RCC 7860 (cell line): ENCODE measurements at regions not wholly inside any gene's neighbourhood (a gene's known extent, or its start where the extent isn't known, plus 50 kb on each side); places are given as distances from the start of the nearest gene placed in this dataset.
"Not testable (repeated sequence)": the region's sequence is repeated elsewhere in the genome, so short reads cannot be mapped to it uniquely, and the experiment has no call there.

Experiments used
- DNase-seq: peaks from one replicate; pipeline ENCODE4 v3.0.0-alpha.2; 2015; ENCODE audit warnings: low spot score
- FAIRE-seq: peaks from 2 replicates; lab custom pipeline; 2012; peaks lifted over from hg19 to GRCh38; lab: Jason Lieb, UNC

DNA sequence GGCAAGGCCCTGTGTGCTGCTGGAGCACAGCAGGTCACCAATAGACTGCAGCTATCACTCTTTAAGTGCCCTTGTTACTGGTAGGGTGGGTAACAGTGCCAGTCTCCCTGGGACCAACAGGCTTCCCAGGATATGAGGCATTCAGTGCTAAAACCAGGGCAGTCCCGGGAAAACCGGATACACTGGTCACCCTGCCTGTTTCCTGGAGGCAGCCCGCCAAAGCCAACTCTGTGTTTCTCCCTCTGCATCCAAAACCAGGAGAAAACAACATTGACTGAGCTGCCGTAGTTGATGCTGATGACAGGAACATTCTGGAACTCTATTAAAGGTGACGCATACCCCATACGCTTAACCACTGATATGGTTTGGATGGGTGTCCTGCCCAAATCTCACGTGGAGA is 149.1 kb downstream of the SHANK2 start:
- FAIRE-seq (no peak), DNase-seq (no peak)

DNA sequence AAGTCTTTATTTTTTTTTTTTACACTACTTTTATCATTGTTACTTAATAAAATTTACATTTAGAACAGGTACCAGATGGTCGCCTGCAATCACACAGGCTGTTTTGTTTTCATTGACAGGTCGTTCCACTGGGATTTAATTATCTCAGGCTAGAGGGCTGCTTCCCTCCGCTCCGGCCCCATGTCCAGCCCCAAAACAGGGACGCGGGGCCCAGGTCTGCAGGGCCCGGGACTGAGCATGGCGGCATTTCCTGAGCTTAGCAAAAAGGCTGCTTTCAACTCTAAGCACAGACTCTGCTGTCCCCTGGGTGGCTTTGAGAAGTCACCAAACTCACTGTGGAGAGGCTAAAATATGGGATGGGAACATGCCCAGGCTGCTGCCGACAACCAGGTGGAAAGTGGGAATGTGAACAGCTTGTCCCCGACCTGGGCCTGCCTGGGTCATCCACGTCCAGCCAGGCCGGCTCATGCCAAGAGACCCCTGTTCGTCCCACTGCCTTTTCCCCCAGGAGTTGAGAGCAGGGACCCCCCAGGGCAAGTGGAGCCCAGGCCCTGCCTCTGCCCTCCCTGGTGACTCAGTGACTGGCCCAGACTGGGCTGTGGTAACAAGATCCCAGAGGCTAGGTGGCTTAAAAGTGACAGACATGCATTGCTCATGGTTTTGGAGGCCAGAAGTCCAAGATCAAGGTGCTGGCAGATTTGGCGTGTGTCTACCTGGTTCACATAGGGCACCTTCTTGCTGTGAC is 150.0 kb downstream of the SHANK2 start:
- FAIRE-seq (no peak), DNase-seq (no peak)

DNA sequence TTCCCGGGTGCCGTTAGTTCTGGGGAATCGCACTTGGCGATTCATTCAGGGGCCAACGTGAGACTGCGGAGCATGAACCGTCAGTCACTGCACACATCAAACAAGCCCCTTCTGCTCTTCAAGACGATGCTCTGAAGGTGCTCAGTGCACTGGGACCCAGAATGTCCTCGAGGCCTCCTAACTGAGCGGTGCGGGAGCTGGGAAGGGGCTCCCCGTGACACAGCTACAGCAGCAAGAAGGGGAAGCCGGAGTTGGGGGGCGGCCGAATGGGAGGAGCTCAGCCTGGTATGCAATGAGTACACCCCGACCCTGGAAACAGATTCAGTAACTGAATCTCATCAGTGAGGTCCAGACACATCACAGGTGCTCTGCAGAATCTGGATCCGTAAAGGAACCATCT is 150.8 kb downstream of the SHANK2 start:
- no peak for DNase-seq
- no peak for FAIRE-seq

DNA sequence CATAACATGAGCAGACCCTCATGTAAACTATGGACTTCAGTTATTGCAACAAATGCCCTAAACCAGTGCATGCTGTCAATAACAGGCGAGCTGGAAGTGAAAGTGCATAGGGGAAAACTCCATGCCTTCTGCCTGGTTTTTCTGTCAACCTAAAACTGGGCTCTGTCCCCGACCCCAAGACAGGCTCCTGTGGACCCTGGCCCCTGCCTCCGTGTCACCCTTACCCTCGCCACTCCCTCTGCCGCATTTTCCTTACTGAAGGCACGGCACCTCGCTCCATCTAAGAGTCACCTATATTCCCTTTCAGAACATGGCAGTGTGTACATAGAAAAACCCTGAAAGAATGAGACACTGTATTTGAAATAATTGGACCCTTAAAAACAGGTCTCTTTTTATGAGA is 151.3 kb downstream of the SHANK2 start:
- DNase-seq (no peak), FAIRE-seq (no peak)

DNA sequence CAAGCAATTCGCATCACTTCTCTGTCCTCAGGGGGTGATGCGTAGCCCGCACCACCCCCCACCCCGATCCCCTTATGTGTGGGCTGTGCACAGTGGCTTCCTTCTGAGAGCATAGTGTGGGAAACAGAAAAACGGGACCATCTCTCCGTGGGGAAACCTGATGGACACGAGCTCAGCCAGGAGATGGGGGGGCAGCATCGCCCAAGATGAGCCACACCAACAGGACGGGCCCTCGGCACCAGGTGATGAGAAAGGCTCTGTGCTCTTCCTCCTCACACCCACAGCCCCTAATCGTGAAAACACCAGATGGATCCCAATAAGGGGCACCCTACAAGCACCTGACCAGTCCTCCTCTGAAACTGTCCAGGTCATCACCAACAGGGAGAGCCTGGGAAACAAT is 153.6 kb downstream of the SHANK2 start:
- no peak for DNase-seq

DNA sequence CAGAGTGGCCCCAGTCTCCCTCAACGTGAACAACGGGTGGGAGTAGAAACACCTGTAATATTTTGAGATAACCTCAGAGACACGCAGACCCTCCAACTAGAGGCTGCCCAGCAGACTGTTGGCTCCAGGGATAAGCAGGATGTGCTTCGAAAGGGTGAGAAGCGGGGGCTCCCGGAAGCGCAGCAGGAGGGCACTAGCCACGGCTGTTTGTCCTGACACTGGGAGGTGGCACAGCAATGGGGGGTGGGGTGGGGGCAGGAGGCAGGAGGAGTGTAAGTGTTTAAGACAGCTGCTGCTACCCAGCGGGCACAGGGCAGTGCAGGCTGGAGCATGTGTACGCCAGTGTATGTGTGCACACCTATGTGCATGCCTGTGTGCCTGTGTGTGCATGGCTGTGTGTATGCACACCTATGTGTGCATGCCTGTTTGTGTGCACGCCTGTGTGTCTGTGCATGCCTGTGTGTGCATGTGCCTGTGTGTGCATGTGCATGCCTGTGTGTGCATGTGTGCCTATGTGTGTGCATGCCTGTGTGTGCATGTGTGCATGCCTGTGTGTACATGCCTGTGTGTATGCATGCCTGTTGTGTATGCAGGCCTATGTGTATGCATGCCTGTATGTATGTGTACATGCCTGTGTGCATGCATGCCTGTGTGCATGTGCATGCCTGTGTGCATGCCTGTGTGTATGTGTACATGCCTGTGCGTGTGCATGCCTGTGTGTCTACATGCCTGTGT is 154.7 kb downstream of the SHANK2 start:
- FAIRE-seq, result no peak
- DNase-seq, result no peak

More for the DNA sequence above, 153.6 kb downstream of the SHANK2 start:
- no peak for FAIRE-seq

DNA sequence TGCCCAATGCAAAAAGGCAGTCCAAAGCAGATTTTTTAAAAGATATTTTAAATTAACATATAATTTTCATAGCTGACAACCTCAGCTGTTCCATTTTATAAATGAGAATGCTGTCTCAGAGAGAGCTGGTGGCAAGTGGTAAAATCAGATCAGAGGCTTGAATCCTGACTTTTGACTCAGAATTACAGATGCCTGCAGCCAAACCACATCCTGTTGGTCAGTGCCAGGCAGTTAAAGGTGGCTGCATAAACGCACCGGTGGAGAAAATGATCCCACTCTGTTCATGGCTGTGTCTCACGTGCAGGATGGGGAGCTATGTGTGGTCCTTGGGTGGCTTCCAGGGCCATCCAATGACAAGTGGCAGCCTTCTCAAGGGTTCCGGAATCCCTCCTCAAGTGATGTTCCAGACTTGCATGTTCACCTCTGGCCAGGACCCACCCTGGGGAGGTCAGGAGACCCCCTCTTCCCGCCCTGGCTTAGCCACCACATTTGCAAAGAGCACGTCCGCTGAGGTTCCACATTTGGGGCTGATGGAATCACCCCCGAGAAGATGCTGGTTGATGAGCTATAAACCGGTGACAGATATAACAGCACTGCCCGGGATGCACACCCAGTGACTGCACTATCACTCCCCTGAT is 155.5 kb downstream of the SHANK2 start:
- FAIRE-seq (peak; percentile 80), DNase-seq (peak; percentile 55)

DNA sequence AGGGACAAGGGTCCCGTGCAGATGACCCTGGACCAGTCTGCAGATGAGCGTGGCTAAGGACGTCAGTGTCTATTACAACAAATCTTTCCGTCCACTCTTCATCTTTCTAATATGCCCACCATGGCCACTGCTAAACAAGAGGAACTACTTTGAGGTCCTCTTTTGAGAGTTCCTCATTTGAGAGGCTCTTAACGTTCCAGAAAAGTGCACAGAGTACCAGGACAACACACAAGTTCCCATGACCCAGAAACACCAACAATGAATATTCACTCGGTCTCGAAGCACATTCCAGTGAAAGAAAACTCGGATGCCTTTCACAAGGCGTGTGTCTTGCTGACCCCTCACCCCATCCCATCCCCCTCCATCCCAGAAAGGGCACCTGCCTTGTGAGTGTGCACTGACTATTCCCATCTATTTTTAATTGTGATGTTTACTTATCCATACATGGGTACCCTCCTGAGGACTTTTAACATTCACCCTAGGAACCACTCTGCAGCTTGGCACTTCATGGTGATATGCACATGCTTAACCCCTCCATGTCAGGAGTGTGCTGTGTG is 157.0 kb downstream of the SHANK2 start:
- FAIRE-seq (no peak), DNase-seq (no peak)

DNA sequence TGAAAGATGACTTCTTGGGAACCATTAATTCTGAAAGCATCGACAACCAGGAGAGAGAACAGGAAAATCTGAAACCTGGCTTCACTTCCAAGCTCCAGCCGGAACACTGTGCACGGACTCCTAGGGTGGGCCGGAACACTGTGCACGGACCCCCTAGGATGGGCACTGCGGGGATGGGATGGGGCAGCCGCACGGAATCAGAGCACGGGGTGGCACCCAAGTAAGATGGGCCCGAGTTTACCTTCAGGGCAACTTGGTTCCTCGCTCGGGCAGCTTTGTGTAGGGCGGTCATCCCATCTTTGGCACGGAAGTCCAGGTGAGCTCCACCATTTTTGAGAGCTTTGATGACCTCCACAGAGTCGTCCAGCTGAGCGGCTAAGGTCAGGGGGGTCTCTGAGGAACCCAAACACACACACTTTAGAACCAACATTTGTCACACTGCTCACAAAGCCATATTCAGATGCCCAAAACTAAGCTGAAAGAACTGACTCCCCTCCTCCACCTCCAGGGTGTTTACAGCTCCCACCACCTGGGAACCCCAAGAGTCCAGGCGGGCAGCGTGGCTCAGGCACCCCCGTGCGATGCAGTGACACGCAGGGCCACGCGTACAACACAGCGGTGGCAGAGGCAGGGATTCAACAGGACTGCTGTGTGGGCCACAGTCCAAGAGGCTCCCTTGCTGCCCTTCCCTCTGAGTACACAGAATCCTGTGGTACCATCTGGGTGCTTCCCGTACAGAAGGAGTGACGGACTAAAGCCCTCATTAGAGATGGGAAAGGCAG is 157.9 kb downstream of the SHANK2 start:
- DNase-seq, result no peak
- FAIRE-seq, result no peak

DNA sequence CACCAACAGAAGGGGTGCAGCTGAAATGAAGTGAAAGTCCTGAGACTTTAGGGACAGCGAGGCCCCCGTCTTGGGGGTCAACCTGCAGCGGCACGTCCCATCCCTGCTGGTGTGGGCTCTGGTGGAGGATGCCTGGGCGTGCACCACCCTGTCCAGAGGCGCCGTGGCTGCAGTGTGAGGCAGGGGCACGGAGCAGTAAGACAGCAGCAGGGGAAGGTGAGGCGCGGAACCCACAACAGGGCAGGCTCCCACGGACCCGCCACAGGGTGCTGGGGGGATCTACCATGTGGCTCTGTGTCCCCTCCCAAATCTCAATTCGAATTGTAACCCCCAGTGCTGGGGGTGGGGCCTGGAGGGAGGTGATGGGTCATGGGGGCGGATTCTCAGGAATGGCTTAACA is 158.6 kb downstream of the SHANK2 start:
- DNase-seq, result no peak
- no peak for FAIRE-seq

DNA sequence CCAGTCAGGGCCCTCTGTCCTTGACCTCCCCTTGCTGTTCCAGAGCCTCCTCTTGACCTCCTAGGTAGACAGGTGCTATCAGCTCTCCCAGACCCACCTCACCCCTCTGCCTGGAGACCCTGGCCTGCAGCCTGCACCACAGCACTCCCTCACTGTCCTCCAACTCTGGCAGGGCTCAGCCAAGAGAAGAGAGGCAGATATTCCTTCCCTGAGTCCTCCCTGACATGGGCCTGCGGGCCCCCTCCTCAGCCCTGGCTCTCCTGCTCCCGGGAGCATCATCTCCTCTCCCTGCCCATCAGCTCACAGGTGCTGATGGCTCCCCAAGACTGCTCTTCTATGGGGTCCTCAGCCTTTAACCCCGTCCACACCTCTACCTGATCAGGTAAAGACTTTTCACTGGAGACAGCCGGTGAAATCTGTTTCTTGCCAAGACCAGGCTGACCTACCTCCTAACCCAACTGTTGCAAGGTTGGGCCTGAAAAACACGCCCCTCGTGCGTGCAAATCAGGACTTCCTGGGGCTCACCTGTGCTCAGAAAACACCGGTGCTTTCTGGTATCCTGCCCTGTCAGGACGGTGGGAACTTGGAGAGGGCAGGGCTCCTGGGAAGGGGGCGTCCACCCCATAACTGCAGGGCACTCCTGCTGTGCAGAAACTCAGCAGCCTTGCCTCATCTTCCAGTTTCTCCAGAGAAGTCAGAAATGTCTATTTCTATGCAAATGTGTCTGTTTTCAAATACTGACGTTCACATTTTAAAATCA is 160.7 kb downstream of the SHANK2 start:
- no peak for FAIRE-seq
- no peak for DNase-seq

DNA sequence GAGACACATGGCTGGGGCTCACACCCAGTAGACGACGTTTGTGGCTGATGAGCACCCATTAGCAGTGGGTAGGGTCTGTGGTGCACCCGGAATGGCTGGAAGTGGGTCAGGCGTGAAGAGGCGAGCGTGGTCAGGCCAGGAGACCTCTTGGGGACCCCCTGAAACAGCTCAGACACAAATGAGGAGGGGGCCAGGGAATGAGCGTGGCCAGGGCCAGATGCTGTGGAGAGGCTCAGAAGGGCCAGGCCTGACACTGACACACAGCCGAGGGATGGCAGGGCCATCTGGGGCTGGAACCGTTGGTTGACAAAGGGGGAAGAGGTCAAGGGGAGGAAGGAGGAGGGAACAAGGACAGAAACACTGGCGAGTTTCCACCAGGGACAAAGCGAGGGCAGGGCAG is 162.8 kb downstream of the SHANK2 start:
- no peak for FAIRE-seq
- no peak for DNase-seq

DNA sequence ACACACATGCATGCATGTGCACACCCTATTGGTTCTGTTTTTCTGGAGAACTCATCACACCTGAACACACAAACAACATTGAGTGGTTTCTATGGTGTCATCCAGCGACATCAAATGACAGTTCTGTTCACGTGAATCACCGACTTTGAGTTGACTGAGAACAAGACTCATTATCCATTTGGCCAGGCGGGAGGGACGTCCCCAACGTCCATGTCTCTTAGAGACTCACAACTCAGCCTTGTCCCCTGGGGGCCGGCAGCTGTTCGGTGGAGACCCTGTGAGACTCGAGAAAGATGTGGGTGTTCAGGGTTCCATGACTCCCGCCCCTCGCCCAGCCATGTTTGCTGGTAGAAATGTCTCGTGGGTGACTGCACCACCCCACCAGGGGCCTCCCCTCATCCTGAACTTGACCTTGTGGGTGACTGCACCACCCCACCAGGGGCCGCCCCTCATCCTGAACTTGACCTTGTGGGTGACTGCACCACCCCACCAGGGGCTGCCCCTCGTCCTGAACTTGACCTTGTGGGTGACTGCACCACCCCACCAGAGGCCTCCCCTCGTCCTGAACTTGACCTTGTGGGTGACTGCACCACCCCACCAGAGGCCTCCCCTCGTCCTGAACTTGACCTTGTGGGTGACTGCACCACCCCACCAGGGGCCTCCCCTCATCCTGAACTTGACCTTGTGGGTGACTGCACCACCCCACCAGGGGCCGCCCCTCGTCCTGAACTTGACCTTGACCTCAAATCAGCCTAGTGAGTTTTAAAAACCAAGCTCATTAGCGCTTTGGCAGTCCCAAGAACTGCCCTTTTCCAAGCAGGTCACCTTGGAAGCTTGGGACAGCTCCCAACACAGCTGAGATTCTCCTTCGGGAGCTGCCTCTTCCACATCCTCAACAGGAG is 163.8 kb downstream of the SHANK2 start:
- DNase-seq, FAIRE-seq: not testable (repeated sequence)

DNA sequence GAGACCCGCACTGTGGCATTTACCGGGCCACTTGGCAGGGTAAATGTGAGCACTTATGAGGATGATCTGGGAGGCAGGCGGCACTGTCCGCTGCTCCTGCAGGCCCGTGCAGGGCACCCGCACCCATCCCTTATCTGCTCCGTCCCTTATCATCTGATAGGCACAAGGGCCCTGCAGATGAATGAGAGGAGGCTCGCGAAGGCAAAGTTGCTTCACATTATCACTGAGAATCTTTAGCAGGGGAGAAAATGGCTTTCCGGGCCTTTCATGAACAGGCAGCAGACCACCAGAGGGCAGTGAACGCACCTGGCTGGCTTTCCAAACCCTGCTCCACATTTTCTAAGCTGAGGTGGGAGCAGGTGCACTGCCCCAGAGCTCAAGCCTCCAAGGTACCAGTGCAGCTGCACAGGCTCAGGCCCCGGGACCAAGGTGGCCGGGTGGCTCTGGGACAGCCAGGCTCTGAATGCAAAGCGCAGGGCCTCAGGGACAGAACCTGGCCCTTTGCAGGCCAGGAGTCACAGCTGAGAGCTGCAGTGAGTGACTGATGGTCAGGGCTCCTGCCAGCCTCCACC is 165.6 kb downstream of the SHANK2 start:
- DNase-seq (peak; percentile 13), FAIRE-seq (no peak)

DNA sequence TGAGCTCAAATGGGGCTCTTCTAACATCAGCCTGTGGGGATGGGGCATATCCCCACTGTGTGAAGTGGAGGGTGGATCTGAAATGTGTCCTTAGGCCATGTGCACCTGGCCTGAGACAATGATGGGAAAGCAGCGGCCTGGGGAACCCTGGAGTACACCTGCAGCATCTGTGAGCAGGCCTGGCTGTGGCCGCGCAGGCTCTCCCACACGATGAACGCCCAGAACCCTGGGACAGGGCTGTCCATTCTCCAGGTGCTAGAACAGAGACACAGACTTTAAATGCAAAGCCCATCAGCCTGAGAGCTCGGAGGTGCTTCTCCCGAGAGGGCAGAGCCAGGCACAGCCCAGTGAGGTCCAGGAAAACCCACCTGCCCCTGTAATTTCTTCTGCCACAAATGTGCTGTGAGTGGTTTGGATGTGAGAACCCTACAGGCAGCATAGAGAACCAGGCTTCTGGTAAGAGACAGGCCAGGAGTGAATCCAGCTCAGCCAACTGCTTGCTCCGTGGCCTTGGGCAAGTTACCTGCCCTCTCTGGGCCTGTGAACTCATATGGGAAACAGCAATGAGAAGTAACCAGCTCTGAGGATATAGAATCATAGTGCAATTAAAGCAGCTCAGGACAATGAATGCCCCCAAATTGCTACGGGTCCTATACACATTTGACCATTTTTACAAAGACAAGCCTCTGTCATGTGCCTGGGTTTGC is 167.9 kb downstream of the SHANK2 start:
- DNase-seq, result no peak

DNA sequence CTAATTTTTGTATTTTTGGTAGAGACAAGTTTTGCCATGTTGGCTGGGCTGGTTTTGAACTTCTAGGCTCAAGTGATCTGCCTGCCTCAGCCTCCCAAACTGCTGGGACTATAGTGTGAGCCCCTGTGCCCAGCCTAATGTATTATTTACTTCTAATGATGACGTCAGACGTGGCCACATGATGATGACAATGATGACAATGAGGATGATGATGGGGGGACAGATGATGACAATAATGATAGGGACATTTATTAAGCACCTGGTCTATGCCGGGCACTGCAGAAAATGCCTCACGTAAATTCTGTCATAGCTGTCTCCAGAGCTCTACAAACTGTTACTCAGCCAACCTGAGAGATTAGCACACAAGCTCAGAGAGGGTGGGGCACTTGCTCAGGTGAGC is 169.3 kb downstream of the SHANK2 start:
- no peak for FAIRE-seq
- DNase-seq, result no peak

More for the DNA sequence above, 167.9 kb downstream of the SHANK2 start:
- no peak for FAIRE-seq

DNA sequence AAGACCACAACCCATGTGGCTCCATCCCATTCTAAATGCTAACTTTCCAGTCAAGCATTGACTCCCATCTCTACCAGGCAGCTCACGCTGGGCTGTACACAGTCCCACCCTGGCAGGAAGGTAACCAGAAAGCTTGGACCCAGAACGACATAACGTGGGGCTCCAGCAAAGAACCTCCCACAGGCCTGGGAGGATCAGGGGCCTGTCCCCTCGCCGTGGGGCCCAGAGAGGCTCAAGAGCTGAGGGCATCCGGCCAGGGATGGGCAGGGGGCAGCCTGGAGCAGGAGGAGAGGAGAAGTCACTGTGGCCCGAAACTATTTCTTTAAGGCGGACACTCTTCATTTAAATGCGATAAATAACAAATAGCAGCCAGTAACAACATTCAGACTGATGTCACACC is 169.9 kb downstream of the SHANK2 start:
- no peak for DNase-seq
- no peak for FAIRE-seq

DNA sequence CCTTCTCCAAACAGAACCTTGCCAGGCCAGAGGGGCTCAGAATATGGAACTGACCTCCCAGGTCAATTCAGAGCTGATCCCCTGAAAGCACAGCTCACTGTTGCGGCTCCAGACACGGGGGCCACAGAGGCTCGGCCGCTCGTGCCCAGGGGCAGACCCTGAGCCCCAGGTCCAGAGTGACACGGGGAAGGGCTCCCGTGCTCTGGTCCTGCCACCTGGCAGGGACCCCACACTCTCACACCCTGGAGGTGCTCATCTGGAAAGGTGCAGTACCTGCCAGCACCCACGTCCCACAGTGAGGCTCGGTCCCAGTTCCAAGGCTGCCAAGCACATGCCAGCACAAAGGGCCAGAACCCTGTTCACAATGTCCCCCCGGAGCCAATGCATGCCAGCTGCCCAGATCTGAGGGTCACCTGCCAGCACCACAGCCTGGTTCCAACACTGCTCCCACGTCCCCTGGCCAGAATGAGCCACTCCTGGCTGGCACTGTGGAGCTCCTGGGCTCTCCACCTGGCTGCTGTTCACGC is 170.6 kb downstream of the SHANK2 start:
- DNase-seq (no peak), FAIRE-seq (no peak)
